ENCODE measurements at regions not wholly inside any gene's neighbourhood (a gene's known extent, or its start where the extent isn't known, plus 50 kb on each side); places are given as distances from the start of the nearest gene placed in this dataset.
"Not testable (repeated sequence)": the region's sequence is repeated elsewhere in the genome, so short reads cannot be mapped to it uniquely, and the experiment has no call there.

GRCh38 chr20:60097285-60097684 is 139.1 kb downstream of the CDH26 start:
- no peak for DNase-seq (ENCODE audit: low spot score)

GRCh38 chr20:60100780-60101179 is 142.6 kb downstream of the CDH26 start:
- DNase-seq (ENCODE audit: low spot score), result no peak

- no peak for DNase-seq (ENCODE audit: low spot score)
Observed at GRCh38 chr20:60101201-60101890, 143.1 kb downstream of the CDH26 start.

GRCh38 chr20:60101891-60102281 is 143.7 kb downstream of the CDH26 start:
- no peak for DNase-seq (ENCODE audit: low spot score)

GRCh38 chr20:60102665-60103210 is 144.5 kb downstream of the CDH26 start:
- DNase-seq (ENCODE audit: low spot score), result no peak

GRCh38 chr20:60104993-60105803 is 147.0 kb downstream of the CDH26 start:
- no peak for DNase-seq (ENCODE audit: low spot score)

- not testable (repeated sequence) for DNase-seq (ENCODE audit: low spot score)
Observed at GRCh38 chr20:60106186-60106585, 148.0 kb downstream of the CDH26 start.

- no peak for DNase-seq (ENCODE audit: low spot score)
Observed at GRCh38 chr20:60107621-60108390, 149.6 kb downstream of the CDH26 start.

GRCh38 chr20:60108397-60108796 is 150.2 kb downstream of the CDH26 start:
- no peak for DNase-seq (ENCODE audit: low spot score)

GRCh38 chr20:60113024-60113724 is 155.0 kb downstream of the CDH26 start:
- no peak for DNase-seq (ENCODE audit: low spot score)

- no peak for DNase-seq (ENCODE audit: low spot score)
Observed at GRCh38 chr20:60113771-60114170, 155.5 kb downstream of the CDH26 start.

- no peak for DNase-seq (ENCODE audit: low spot score)
Observed at GRCh38 chr20:60115451-60115850, 157.2 kb downstream of the CDH26 start.

- no peak for DNase-seq (ENCODE audit: low spot score)
Observed at GRCh38 chr20:60116128-60116909, 158.1 kb downstream of the CDH26 start.

- no peak for DNase-seq (ENCODE audit: low spot score)
Observed at GRCh38 chr20:60117065-60117464, 158.8 kb downstream of the CDH26 start.

- DNase-seq (ENCODE audit: low spot score), result no peak
Observed at GRCh38 chr20:60121903-60122302, 163.7 kb downstream of the CDH26 start.

GRCh38 chr20:60122671-60123070 is 164.4 kb downstream of the CDH26 start:
- DNase-seq (ENCODE audit: low spot score), result no peak

- no peak for DNase-seq (ENCODE audit: low spot score)
Observed at GRCh38 chr20:60123096-60123495, 164.9 kb downstream of the CDH26 start.

GRCh38 chr20:60123652-60124051 is 165.4 kb downstream of the CDH26 start:
- DNase-seq (ENCODE audit: low spot score), result no peak

- DNase-seq (ENCODE audit: low spot score), result no peak
Observed at GRCh38 chr20:60124776-60125381, 166.7 kb downstream of the CDH26 start.

GRCh38 chr20:60125513-60125912 is 167.3 kb downstream of the CDH26 start:
- no peak for DNase-seq (ENCODE audit: low spot score)

GRCh38 chr20:60126975-60127374 is 168.8 kb downstream of the CDH26 start:
- no peak for DNase-seq (ENCODE audit: low spot score)
